CD4-positive, alpha-beta T cell (primary cell): ENCODE measurements at regions not wholly inside any gene's neighbourhood (a gene's known extent, or its start where the extent isn't known, plus 50 kb on each side); places are given as distances from the start of the nearest gene placed in this dataset.

Source experiments
- ATAC-seq: fragments of 200-7000 bp; cut with Tn5 transposase; one replicate; pipeline ENCODE4 v1.10.0; 2022; ENCODE audit warnings: mild to moderate bottlenecking; ENCODE audit not compliant: poor library complexity
- CTCF ChIA-PET: fragments of 350-600 bp; sonication (Branson Sonifier 250); formaldehyde crosslinking; loops from one replicate; lab custom pipeline; 2021; ENCODE audit warnings: antibody characterized with exemption, inconsistent platforms; lab: Charles Lee
- POLR2A ChIA-PET: fragments of 350-600 bp; sonication (Branson Sonifier 250); formaldehyde crosslinking; loops from one replicate; lab custom pipeline; 2021; ENCODE audit warnings: antibody characterized with exemption, inconsistent platforms; lab: Charles Lee
- DNase-seq, 14 experiments: peaks; one replicate each; pipeline ENCODE4 v3.0.0-alpha.2; 2013 to 2020; ENCODE audit warnings: mixed read lengths in 2 of 14
- H3K27ac ChIP-seq, 2 donors: one replicate each; pipeline versions ENCODE4 v1.5.1 to v1.7.0; 2013; ENCODE audit warnings: low read length in 2 of 2, low read depth in 1 of 2, mild to moderate bottlenecking in 1 of 2
- H3K27me3 ChIP-seq, 2 experiments: 1 replicate in 1 of 2; 2 replicates in 1 of 2; pipeline versions ENCODE4 v1.6.1 to v1.7.0; 2013; ENCODE audit warnings: low read length in 2 of 2, control low read depth in 1 of 2, mild to moderate bottlenecking in 1 of 2, moderate library complexity in 1 of 2; ENCODE audit not compliant: insufficient read depth in 2 of 2, control insufficient read depth in 1 of 2
- H3K36me3 ChIP-seq: one replicate; pipeline ENCODE4 v1.6.1; 2013; ENCODE audit warnings: low read length, control low read depth; ENCODE audit not compliant: insufficient read depth
- H3K4me1 ChIP-seq: one replicate; pipeline ENCODE4 v1.6.1; 2013; ENCODE audit warnings: low read length, control low read depth; ENCODE audit not compliant: insufficient read depth
- H3K4me3 ChIP-seq: one replicate; pipeline ENCODE4 v1.5.1; 2013; ENCODE audit warnings: mild to moderate bottlenecking, low read length, moderate library complexity
- H3K9me3 ChIP-seq, 2 experiments: 1 replicate in 1 of 2; 2 replicates in 1 of 2; pipeline versions ENCODE4 v1.6.1 to v1.7.0; 2013; ENCODE audit warnings: low read length in 2 of 2, mild to moderate bottlenecking in 2 of 2, control low read depth in 1 of 2, moderate library complexity in 1 of 2; ENCODE audit not compliant: control insufficient read depth in 1 of 2, insufficient read depth in 1 of 2
- H3K27ac Mint-ChIP-seq: one replicate; pipeline ENCODE4 v1.8.0; 2020; ENCODE audit warnings: mixed read lengths
- H3K27me3 Mint-ChIP-seq: one replicate; pipeline ENCODE4 v1.8.0; 2021; ENCODE audit warnings: mixed read lengths
- H3K36me3 Mint-ChIP-seq: one replicate; pipeline ENCODE4 v1.8.0; 2021; ENCODE audit warnings: low read depth, mixed read lengths
- H3K4me1 Mint-ChIP-seq: one replicate; pipeline ENCODE4 v1.8.0; 2021; ENCODE audit warnings: low read depth, mixed read lengths
- H3K4me3 Mint-ChIP-seq: one replicate; pipeline ENCODE4 v1.8.0; 2020; ENCODE audit warnings: mild to moderate bottlenecking, mixed read lengths
- H3K9me3 Mint-ChIP-seq: one replicate; pipeline ENCODE4 v1.8.0; 2020; ENCODE audit warnings: mixed read lengths
- intact Hi-C, 2 experiments: fragments of 100-400 bp; cut with DNase I in 1 of 2; cut with micrococcal nuclease in 1 of 2; formaldehyde crosslinking; loops; one replicate each; pipeline versions ENCODE4 v1.15.1 to v1.9.0; 2023 to 2025; cut with DNase I, micrococcal nuclease
- TF ChIP-seq, protein P1 (sequence below): fragments of 200-600 bp; IDR thresholded peaks from one replicate; pipeline ENCODE4 v1.8.0; 2022; ENCODE audit warnings: antibody characterized with exemption, mild to moderate bottlenecking

DNA sequence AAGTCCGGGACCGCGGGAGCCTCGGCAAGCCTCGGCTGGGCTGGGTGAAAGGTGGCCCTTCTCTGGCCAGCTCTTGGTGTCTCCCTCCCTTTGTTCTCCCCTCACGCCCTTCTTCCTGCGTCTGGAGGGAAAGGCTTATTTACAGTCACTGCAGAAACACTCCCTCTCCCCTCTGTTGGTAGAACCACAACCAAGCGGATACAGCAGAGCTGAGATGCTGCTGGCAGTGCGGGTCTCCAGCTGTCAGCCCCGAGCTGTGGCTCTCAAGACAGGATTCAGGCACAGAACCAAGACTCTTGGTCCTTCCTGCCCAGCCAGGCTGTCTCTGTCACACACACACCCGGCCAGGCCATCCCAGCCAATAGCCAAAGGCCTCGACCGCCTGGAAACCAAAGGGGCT lies 133.3 kb downstream of the ENGASE start:
- ChIA-PET POLR2A (no interaction called here), CTCF (no interaction called here)
- Histone ChIP-seq H3K9me3 (no peaks in the 10 kb centered on the region), H3K4me1 (no peaks in the 10 kb centered on the region), H3K27ac (no peak overlapping the region), H3K27me3 (peaks cover under 1 to 5% of the 10 kb centered on the region in 2 experiments), H3K4me3 (no peak overlapping the region), H3K36me3 (no peaks in the 10 kb centered on the region)
- Mint-ChIP-seq H3K4me1 (no peaks in the 10 kb centered on the region), H3K27me3 (peaks cover 19% of the 10 kb centered on the region), H3K9me3 (no peaks in the 10 kb centered on the region), H3K27ac (no peak overlapping the region), H3K36me3 (no peaks in the 10 kb centered on the region), H3K4me3 (no peak overlapping the region)
- no peak for ATAC-seq
- TF ChIP-seq, protein P1, sequence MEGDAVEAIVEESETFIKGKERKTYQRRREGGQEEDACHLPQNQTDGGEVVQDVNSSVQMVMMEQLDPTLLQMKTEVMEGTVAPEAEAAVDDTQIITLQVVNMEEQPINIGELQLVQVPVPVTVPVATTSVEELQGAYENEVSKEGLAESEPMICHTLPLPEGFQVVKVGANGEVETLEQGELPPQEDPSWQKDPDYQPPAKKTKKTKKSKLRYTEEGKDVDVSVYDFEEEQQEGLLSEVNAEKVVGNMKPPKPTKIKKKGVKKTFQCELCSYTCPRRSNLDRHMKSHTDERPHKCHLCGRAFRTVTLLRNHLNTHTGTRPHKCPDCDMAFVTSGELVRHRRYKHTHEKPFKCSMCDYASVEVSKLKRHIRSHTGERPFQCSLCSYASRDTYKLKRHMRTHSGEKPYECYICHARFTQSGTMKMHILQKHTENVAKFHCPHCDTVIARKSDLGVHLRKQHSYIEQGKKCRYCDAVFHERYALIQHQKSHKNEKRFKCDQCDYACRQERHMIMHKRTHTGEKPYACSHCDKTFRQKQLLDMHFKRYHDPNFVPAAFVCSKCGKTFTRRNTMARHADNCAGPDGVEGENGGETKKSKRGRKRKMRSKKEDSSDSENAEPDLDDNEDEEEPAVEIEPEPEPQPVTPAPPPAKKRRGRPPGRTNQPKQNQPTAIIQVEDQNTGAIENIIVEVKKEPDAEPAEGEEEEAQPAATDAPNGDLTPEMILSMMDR = no peak
- intact Hi-C loops = no loop called here
- DNase-seq = no peak

DNA sequence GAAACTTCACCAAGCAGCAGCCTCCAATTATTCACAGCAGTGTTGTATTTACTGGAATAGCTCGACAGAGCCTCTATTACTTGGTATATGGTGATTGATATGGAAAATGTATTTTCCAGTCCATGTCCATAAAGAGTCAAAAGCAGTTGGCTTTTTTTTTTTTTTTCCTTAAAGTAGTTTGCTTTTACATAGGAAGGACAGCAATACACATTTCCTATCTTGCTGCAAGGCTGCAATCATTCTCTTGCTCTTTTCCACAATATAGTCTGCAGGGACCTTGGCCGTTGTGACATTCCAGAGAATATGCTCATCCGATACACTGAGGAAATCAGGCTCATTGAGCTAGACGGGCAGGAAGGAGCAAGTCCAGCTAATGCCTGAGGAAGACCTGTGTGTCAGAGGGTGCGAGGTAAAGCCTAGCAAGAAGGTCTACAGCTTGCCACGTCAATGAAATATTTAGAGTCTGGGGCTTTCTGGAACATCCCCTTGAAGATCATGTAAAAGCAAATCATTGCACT lies 131.1 kb downstream of the ENGASE start:
- POLR2A ChIA-PET = no interaction called here
- CTCF ChIA-PET = no interaction called here
- H3K27ac ChIP-seq = no peak overlapping the region
- DNase-seq = no peak
- H3K36me3 Mint-ChIP-seq = no peaks in the 10 kb centered on the region
- no peaks in the 10 kb centered on the region for H3K36me3 ChIP-seq
- no peaks in the 10 kb centered on the region for H3K9me3 Mint-ChIP-seq
- peaks cover 27% of the 10 kb centered on the region for H3K27me3 Mint-ChIP-seq
- no peaks in the 10 kb centered on the region for H3K9me3 ChIP-seq
- no peaks in the 10 kb centered on the region for H3K4me1 Mint-ChIP-seq
- intact Hi-C loops = no loop called here
- H3K4me1 ChIP-seq = no peaks in the 10 kb centered on the region
- H3K27me3 ChIP-seq = peaks cover 5 to 6% of the 10 kb centered on the region in 2 experiments
- no peak overlapping the region for H3K27ac Mint-ChIP-seq
- TF ChIP-seq, protein P1 = no peak
- no peak overlapping the region for H3K4me3 ChIP-seq
- no peak for ATAC-seq
- no peak overlapping the region for H3K4me3 Mint-ChIP-seq

DNA sequence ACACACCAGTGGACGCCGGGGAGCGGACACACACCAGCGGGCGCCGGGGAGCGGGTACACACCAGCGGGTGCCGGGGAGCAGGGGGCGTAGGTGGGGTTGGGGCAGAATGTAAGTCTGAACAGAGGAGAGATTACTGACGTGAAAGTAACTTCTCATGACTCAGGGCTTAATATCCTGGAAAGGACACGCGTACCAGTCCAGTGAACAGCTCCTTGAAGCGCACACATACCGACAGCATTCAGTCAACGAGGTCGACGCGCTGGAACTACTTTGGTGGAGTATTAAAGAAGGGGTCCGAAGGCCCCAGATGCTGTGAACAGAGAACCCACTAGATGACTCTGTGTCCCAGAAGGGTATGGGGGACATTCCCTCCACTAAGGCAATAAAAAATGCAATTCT lies 129.6 kb downstream of the ENGASE start:
- TF ChIP-seq, protein P1 = no peak
- no peaks in the 10 kb centered on the region for H3K9me3 ChIP-seq
- no peak overlapping the region for H3K27ac ChIP-seq
- H3K4me3 ChIP-seq = no peak overlapping the region
- intact Hi-C loops = no loop called here
- H3K4me1 ChIP-seq = no peaks in the 10 kb centered on the region
- no peaks in the 10 kb centered on the region for H3K36me3 Mint-ChIP-seq
- H3K9me3 Mint-ChIP-seq = no peaks in the 10 kb centered on the region
- no peak for ATAC-seq
- peaks cover 34% of the 10 kb centered on the region for H3K27me3 Mint-ChIP-seq
- ChIA-PET CTCF (no interaction called here), POLR2A (no interaction called here)
- no peak overlapping the region for H3K4me3 Mint-ChIP-seq
- H3K36me3 ChIP-seq = no peaks in the 10 kb centered on the region
- H3K4me1 Mint-ChIP-seq = no peaks in the 10 kb centered on the region
- no peak overlapping the region for H3K27ac Mint-ChIP-seq
- no peak for DNase-seq
- peaks cover 6 to 9% of the 10 kb centered on the region in 2 experiments for H3K27me3 ChIP-seq
